RWPE2 (cell line): ENCODE measurements at regions not wholly inside any gene's neighbourhood (a gene's known extent, or its start where the extent isn't known, plus 50 kb on each side); places are given as distances from the start of the nearest gene placed in this dataset.

Experiments used
- ATAC-seq: fragments of 200-7000 bp; cut with Tn5 transposase; 3 replicates; pipeline ENCODE4 v1.9.1; 2021; ENCODE audit warnings: low read depth
- DNase-seq: peaks from one replicate; pipeline ENCODE4 v3.0.0-alpha.2; 2020; ENCODE audit warnings: low spot score
- H3K27ac ChIP-seq: fragments of 450-650 bp; 2 replicates; pipeline ENCODE4 v1.5.1; 2017; ENCODE audit warnings: mild to moderate bottlenecking; ENCODE audit not compliant: poor library complexity, severe bottlenecking
- H3K27me3 ChIP-seq: fragments of 250-450 bp; sonication (Bioruptor Pico); 2 replicates; pipeline ENCODE4 v1.5.1; 2021; ENCODE audit warnings: mild to moderate bottlenecking, moderate library complexity; ENCODE audit not compliant: insufficient read depth, poor library complexity, severe bottlenecking
- H3K36me3 ChIP-seq: fragments of 250-450 bp; sonication (Bioruptor Pico); 2 replicates; pipeline ENCODE4 v1.5.1; 2020; ENCODE audit warnings: low read depth, mild to moderate bottlenecking, moderate library complexity
- H3K4me1 ChIP-seq: fragments of 250-450 bp; sonication (Bioruptor Pico); 2 replicates; pipeline ENCODE4 v1.5.1; 2021; ENCODE audit warnings: mild to moderate bottlenecking, moderate library complexity; ENCODE audit not compliant: insufficient read depth, poor library complexity, severe bottlenecking
- H3K4me3 ChIP-seq: fragments of 250-450 bp; sonication (Bioruptor Pico); 2 replicates; pipeline ENCODE4 v1.5.1; 2021; ENCODE audit warnings: mild to moderate bottlenecking, moderate library complexity; ENCODE audit not compliant: severe bottlenecking
- H3K9me3 ChIP-seq: fragments of 250-450 bp; sonication (Bioruptor Pico); 2 replicates; pipeline ENCODE4 v1.5.1; 2021; ENCODE audit warnings: mild to moderate bottlenecking, moderate library complexity; ENCODE audit not compliant: severe bottlenecking
- CTCF ChIP-seq: fragments of 450-650 bp; IDR thresholded peaks from one replicate; pipeline ENCODE4 v1.5.1; 2017; ENCODE audit warnings: mild to moderate bottlenecking, moderate library complexity; ENCODE audit not compliant: poor library complexity, severe bottlenecking

DNA sequence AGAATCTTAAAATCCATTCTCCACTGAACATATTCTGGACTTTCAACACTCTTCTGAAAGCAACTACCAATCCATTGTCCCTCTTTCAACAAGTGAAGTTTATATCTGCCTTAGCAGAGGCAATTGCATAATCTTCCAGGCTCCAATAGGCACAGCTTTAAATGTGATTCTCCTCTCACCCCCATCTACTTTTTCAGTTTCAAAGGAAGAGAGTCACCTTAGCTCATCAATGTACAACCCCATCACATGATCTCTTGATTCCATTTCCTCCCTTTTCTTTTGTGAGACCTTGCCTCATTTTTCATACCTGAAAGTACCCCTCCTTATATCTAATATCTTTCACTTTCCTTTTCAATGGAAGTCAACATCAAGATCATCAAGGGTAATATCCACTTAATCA lies 921.7 kb upstream of the EPHA5 start:
- Histone ChIP-seq H3K27me3 (no peaks in the 10 kb centered on the region), H3K4me1 (peaks cover 5% of the 10 kb centered on the region), H3K4me3 (no peak overlapping the region), H3K9me3 (no peaks in the 10 kb centered on the region), H3K27ac (no peak overlapping the region), H3K36me3 (no peaks in the 10 kb centered on the region)
- ATAC-seq (no peak), DNase-seq (no peak)
- no peak for TF ChIP-seq CTCF

DNA sequence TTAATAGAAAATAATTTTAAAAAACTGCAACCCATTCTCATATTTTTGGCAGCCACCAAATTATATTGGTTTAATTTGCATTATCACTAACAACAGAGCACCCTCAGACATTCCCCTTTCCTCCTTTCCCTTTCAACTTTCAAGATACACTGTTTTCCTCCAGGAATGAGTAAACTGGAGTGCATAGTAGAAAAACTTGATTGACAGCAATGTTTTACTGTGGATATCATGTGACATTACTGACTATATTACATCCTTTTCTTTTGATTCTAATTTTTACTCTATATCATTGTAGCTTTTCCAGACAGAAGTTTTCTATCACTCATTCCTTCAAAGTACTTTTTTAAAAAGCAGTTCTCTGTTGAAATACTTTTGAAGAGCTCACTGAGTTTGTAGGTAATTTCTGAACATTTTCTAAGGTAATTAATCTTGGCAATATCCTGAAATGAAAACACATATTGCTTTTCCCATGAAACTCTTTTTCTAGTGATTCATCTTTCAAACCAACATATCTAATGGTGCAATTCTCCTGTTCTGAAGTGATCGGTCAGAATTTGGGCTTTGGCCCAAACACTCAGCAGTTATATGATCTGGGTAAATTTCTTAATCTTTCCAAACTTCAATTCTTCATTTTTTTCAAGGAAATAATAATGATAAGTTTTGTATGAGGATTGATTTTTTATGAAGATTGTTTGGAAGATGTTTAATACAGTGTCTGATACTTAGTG lies 920.4 kb upstream of the EPHA5 start:
- Histone ChIP-seq H3K36me3 (no peaks in the 10 kb centered on the region), H3K27me3 (no peaks in the 10 kb centered on the region), H3K4me3 (no peak overlapping the region), H3K9me3 (no peaks in the 10 kb centered on the region), H3K27ac (no peak overlapping the region), H3K4me1 (peaks cover 5% of the 10 kb centered on the region)
- DNase-seq (no peak), ATAC-seq (0 out of 3 replicates have a peak, but pooled peaks have one; percentile 31)
- TF ChIP-seq CTCF = no peak

DNA sequence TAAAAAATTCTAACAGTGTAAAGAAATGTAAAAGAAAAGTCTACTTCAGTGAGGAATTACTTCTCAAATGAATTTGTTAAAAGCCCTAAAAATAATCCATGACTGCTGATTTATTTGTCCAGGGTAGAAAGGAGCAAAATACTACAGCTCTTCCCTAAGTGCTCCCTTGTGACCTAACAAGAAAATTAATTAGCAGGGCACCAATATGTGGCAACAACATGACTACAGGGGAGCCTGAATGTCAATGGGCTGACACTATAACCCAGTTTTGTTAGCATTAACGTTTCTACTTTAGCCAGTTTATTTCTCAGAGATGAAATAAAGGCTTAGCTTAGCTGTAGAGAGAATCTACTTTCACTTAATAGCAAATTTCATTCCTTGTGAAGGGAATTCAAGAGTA lies 918.9 kb upstream of the EPHA5 start:
- H3K27ac ChIP-seq = no peak overlapping the region
- no peaks in the 10 kb centered on the region for H3K9me3 ChIP-seq
- ATAC-seq (no peak), DNase-seq (no peak)
- no peak for TF ChIP-seq CTCF
- no peaks in the 10 kb centered on the region for H3K27me3 ChIP-seq
- no peak overlapping the region for H3K4me3 ChIP-seq
- no peaks in the 10 kb centered on the region for H3K36me3 ChIP-seq
- peaks cover 5% of the 10 kb centered on the region for H3K4me1 ChIP-seq

DNA sequence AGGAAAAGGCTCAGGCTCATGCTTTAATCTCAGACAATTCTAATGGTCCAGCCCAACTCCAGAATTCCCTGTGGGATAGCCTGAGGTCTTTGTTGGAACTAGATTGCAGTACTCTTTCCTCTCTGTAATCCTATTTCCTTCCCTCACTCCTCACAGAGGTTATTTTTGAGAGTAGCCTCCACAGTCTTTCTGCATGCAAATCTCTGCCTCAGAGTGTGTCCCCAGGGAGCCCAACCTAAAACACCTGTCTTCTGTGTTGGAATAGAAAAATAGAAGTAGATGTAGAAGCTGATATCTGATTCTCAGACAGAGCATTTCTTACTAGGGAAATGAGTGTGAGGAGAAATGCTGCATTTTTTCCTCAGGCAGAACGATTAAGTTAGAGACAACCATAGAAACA lies 915.5 kb upstream of the EPHA5 start:
- H3K9me3 ChIP-seq = no peaks in the 10 kb centered on the region
- DNase-seq (no peak), ATAC-seq (no peak)
- no peaks in the 10 kb centered on the region for H3K36me3 ChIP-seq
- no peak for TF ChIP-seq CTCF
- H3K27me3 ChIP-seq = no peaks in the 10 kb centered on the region
- peaks cover 4% of the 10 kb centered on the region for H3K4me1 ChIP-seq
- no peak overlapping the region for H3K4me3 ChIP-seq
- no peak overlapping the region for H3K27ac ChIP-seq

DNA sequence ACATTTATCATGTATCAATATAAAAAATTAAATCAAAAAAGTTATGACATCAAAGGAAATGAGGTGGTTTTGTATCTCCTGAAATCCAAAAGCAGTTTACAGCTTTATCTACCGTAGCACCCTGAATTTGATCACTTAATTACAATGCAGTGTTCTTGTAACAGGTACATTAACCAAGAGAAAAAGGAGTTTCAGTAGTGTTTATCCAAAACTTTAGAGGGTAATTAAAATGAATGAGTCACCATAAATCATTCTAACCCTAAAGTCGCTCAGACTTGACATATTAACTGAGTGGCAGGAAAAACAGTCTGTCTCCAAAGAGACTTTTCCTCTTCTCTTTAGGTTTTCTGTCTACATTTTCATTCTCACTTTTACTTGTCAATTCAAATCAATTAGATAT lies 907.6 kb upstream of the EPHA5 start:
- no peaks in the 10 kb centered on the region for H3K36me3 ChIP-seq
- no peaks in the 10 kb centered on the region for H3K27me3 ChIP-seq
- H3K27ac ChIP-seq = no peak overlapping the region
- H3K9me3 ChIP-seq = no peaks in the 10 kb centered on the region
- H3K4me3 ChIP-seq = no peak overlapping the region
- H3K4me1 ChIP-seq = peaks cover 34% of the 10 kb centered on the region
- no peak for TF ChIP-seq CTCF
- DNase-seq = no peak
- no peak for ATAC-seq
